ENCODE measurements at regions not wholly inside any gene's neighbourhood (a gene's known extent, or its start where the extent isn't known, plus 50 kb on each side); places are given as distances from the start of the nearest gene placed in this dataset.
"Not testable (repeated sequence)": the region's sequence is repeated elsewhere in the genome, so short reads cannot be mapped to it uniquely, and the experiment has no call there.

DNA sequence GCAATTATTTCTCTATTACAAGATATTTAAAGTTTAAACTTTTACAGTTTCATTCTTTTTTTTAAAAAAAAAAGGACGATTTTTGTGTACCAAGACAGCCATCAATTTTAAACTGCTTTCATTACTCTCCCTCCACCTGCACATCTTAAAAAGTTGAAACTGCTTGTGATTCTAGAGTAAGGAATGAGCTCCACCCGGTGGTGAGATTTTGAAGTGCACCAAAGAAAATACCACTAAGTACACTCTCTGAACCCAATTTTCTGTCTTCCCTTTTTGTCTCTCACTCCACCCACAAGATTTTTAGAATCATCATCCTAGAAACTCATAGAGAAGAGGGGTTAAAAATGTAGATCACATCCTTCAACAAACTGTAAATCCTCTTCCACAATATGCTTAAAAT is 91.3 kb upstream of the WDR44 start:
- DNase-seq (ENCODE audit: extremely low read depth, low read depth, low spot score) = peak; percentile 41

DNA sequence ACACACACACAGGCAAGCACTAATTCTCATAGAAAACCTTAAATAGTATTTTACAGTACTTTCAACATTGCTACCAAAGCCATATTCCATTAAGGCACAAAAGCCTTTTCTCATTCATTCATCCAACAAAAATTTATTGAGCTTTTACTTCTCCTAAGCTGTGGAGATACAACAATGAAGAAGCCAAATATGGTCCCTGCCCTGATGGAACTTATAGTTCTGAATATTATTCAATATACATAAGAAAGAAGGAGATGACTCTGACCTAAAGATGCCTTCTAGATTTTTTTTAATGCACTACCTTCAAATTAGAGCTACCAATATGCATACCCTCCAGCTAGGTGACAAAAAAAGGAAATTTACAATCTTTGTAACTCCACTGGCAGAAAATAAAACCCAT is 90.0 kb upstream of the WDR44 start:
- DNase-seq (ENCODE audit: extremely low read depth, low read depth, low spot score) = no peak

DNA sequence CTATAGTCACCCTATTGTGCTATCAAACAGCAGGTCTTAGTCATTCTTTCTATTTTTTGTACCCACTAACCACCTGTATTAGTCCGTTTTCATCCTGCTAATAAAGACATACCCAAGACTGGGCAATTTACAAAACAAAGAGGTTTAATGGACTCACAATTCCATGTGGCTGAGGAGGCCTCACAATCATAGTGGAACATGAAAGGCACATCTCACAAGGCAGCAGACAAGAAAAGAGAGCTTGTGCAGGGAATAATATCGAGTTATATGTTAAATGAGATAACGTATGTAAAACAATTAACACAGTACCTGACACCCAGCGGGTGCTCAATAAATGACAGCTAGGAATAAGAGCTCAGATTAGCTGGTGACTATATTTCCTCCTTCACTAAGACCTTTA is 88.1 kb upstream of the WDR44 start:
- DNase-seq (ENCODE audit: extremely low read depth, low read depth, low spot score) = no peak

DNA sequence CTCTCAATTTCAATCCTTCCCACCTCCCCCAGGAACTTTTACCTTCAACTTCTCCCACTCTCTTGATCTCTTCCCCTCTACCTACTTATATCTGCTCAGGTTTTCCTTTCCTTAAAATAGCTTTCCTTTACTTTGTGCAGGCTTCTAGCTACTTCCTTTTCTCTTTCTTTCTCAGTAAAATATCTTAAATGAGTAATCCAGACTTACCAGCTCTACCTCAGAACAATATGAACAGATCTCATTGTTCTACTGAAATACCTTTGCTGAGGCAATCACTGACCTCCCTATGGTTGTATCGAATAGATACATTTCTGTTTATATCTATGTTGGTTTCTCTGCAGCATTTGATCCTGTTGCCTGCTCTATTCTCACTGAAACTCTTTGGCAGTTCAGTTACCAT is 86.7 kb upstream of the WDR44 start:
- DNase-seq (ENCODE audit: extremely low read depth, low read depth, low spot score) = no peak

DNA sequence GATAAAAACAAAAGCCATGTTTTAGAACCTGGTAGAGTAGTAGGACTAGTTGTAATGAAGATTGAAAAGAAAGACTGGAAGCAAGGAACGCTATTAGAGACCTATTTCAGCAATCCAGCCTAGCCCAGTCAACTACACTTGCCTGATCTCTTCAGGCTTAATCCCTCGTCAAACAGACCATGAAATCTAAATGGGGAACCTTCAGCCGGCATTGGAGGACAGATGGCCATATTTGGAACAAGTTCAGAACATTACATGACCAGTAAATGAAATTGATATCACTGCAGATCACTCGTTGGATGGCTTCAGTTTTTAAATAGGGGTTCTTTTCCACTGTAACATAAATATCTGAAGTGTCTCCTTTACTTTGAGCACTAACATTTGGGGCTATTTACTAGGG is 84.8 kb upstream of the WDR44 start:
- DNase-seq (ENCODE audit: extremely low read depth, low read depth, low spot score) = no peak

DNA sequence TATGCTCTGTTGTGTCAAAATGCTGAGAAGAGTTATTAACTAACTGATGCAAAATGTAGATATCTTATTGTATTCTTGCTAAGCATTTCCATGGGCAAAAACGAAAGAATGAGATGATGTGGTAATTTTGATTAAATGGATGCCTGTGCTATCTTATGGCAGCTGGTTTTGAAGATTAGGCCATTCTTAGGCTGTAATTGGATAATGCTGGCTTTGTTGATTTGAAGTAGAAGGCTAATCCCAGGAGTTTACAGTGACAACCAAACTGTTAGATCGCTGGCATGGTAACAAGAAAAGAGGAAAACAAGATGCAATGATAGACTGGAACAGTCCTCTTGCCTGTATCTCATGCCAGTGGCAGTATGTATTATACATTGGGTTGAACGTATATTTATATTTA is 74.1 kb upstream of the WDR44 start:
- DNase-seq (ENCODE audit: extremely low read depth, low read depth, low spot score) = no peak

DNA sequence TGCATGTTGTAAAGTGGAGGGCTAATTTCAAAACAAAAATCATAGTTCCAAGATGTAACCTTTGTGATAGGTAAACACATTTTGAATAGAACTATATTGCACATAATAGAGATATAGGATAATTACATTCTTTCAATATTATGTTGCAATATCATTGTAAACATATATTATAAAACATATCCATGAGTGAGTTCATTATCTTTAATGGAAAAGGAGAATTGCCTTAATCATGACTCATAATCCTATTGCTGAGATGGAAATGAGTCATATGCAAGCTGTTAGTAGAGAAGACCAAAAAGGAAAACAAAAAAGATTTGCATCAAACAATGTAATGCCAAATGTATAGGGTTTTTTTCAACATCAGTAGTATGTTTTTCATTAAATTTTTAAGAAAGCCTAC is 73.7 kb upstream of the WDR44 start:
- no peak for DNase-seq (ENCODE audit: extremely low read depth, low read depth, low spot score)

DNA sequence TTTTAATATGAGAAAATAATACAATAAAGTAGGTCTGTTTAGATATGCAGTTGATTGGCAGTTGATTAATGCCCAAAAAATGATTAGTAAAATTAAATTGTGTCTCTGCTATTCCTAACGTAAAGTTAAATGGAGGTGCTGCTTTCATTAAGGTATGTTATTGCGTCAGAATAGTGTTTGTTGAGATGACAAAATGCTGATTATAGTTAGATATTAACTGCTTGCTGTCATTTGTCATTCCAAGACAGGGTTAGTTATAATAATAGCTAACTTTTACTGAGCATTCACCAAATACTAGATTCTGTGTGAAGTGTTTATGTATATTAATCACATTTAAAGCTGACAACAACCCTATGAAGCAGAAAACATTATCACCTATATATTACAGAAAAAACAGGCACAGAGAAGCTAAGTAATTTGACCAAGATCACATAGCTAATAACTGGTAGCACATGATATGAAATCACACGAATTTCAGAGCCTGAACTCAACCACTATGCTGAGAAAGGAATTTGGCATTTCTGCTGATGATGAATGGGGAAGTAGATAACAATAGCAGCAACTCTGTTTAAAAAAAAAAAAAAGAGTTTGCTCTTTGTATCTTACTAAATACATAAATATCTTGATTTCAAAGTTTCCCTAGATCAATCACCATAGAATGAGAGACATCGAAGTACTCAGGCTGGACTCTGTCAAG is 59.7 kb upstream of the WDR44 start:
- DNase-seq (ENCODE audit: extremely low read depth, low read depth, low spot score) = no peak

DNA sequence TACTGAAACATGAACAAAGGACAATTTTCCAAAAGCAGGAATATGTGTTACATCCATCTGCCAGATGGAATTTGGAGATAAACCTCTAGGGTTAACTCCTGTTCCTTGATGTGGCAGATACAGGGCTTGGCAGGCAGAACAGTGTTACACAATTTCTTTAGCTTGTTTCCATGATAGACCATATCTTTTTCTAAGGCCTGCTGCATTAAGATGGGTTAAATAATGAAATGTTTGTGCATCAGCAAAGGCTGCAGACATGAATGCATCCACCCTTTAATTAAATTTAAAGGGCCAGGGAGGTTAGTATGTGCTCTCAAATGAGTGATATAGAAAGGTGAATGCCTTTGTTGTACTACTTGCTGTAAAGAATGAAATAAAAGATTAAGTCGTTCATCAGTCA is 50.1 kb upstream of the WDR44 start:
- not testable (repeated sequence) for DNase-seq (ENCODE audit: extremely low read depth, low read depth, low spot score)

Data from glomerular endothelial cell (primary cell).